SJSA1 (cell line): ENCODE measurements at regions not wholly inside any gene's neighbourhood (a gene's known extent, or its start where the extent isn't known, plus 50 kb on each side); places are given as distances from the start of the nearest gene placed in this dataset.

Source experiments
- DNase-seq, 2 experiments: peaks; one replicate each; pipeline ENCODE4 v3.0.0-alpha.2; 2015 to 2020; ENCODE audit warnings: low spot score in 2 of 2, low read depth in 1 of 2
- H3K27ac ChIP-seq: fragments of 250-450 bp; sonication (Bioruptor Pico); 2 replicates; pipeline ENCODE4 v1.5.1; 2020; ENCODE audit warnings: mild to moderate bottlenecking, moderate library complexity
- H3K27me3 ChIP-seq: fragments of 250-450 bp; sonication (Bioruptor Pico); replicated peaks from 2 replicates; pipeline ENCODE4 v1.5.1; 2020; ENCODE audit warnings: mild to moderate bottlenecking, moderate library complexity
- H3K36me3 ChIP-seq: fragments of 250-450 bp; sonication (Bioruptor Pico); 2 replicates; pipeline ENCODE4 v1.5.1; 2020; ENCODE audit warnings: mild to moderate bottlenecking
- H3K4me1 ChIP-seq: fragments of 250-450 bp; sonication (Bioruptor Pico); replicated peaks from 2 replicates; pipeline ENCODE4 v1.6.1; 2021; ENCODE audit warnings: mild to moderate bottlenecking
- H3K4me3 ChIP-seq: fragments of 250-450 bp; sonication (Bioruptor Pico); 2 replicates; pipeline ENCODE4 v1.5.1; 2020; ENCODE audit warnings: mild to moderate bottlenecking
- H3K9me3 ChIP-seq: fragments of 250-450 bp; sonication (Bioruptor Pico); replicated peaks from 2 replicates; pipeline ENCODE4 v1.5.1; 2020; ENCODE audit warnings: mild to moderate bottlenecking

DNA sequence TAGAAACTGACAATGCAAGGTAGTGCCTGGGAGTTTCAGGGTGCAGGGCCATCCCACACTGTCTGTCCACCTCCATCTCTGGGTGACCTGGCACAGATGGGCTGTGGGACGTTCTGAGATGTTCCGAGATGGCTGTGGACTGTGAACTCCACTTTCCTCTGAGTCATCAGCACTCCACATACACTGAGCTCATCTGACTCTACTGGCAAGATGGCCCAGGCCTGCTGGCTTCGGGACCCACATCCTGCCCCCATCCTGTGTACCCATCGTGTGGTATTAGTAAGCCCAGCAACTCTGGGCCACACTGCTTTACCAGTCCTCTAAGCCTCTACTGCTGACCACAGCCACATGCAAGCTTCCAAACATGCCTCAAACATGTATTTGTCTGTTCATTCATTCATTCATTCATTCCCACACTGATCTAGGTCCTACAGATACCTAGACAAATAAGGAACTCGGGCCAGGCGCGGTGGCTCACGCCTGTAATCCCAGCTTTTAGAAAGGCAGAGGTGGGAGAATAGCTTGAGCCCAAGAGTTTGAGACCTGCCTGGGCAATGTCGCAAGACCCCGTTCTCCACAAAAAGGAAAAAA lies 124.8 kb upstream of the CXCR4 start:
- Histone ChIP-seq H3K4me1 (peaks cover 30% of the 10 kb centered on the region), H3K9me3 (no peaks in the 10 kb centered on the region), H3K36me3 (no peaks in the 10 kb centered on the region), H3K27ac (no peak overlapping the region), H3K4me3 (no peak overlapping the region), H3K27me3 (no peaks in the 10 kb centered on the region)
- DNase-seq: no peak

DNA sequence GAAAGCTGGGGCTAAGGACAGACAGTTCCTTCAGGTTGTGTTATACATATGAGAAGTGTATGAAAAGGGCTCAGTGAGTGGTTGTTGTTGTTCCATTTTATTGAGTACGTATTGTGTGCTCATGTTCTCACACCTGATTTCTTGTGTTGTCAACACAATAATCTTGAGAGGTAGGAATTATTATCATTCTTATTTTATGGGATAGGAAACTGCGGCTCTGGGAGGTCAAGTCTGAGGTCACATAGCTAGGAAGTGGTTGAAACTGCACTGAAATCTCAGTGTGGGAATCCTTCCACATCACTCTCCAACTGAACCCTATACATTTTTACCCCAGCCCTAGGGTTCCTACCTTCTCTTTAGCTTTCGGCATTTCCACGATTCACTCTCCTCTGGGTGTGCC lies 124.2 kb upstream of the CXCR4 start:
- H3K36me3 ChIP-seq: no peaks in the 10 kb centered on the region
- peaks cover 30% of the 10 kb centered on the region for H3K4me1 ChIP-seq
- no peak overlapping the region for H3K4me3 ChIP-seq
- no peak for DNase-seq
- no peaks in the 10 kb centered on the region for H3K9me3 ChIP-seq
- no peaks in the 10 kb centered on the region for H3K27me3 ChIP-seq
- no peak overlapping the region for H3K27ac ChIP-seq

DNA sequence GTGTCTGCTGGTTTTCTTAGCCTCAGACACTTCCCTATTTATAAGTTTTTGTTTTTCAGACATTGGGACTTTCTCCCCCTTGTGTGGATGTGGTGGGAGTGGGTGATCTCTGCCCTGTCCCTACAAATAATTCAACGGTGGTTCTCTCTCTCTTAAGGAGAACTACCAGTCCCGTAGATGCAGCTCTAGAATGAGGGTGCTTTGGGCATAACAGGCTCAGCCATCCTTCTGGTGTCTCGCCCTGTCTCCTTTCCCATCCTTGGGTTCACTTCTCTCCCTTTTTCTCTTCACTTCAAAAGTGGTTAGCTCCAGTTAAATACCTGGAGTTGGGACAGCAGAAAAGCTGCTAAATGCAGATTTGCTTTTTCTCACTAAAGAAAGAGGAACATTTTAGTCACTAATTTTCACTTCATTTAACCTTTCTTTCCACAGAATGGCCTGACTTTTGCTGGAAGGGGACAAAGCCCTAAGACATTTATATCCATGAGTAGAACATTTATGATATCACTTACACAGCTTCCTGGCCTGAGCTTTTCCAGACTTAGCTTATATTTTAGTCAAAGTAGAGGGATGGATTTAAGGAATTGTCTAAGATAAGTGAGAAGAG lies 121.2 kb upstream of the CXCR4 start:
- no peaks in the 10 kb centered on the region for H3K9me3 ChIP-seq
- no peaks in the 10 kb centered on the region for H3K36me3 ChIP-seq
- H3K27ac ChIP-seq: peak overlapping the region; percentile 23; the same call in 1 of the 2 replicates
- H3K27me3 ChIP-seq: no peaks in the 10 kb centered on the region
- H3K4me3 ChIP-seq: no peak overlapping the region
- peaks cover 29% of the 10 kb centered on the region for H3K4me1 ChIP-seq
- no peak for DNase-seq

DNA sequence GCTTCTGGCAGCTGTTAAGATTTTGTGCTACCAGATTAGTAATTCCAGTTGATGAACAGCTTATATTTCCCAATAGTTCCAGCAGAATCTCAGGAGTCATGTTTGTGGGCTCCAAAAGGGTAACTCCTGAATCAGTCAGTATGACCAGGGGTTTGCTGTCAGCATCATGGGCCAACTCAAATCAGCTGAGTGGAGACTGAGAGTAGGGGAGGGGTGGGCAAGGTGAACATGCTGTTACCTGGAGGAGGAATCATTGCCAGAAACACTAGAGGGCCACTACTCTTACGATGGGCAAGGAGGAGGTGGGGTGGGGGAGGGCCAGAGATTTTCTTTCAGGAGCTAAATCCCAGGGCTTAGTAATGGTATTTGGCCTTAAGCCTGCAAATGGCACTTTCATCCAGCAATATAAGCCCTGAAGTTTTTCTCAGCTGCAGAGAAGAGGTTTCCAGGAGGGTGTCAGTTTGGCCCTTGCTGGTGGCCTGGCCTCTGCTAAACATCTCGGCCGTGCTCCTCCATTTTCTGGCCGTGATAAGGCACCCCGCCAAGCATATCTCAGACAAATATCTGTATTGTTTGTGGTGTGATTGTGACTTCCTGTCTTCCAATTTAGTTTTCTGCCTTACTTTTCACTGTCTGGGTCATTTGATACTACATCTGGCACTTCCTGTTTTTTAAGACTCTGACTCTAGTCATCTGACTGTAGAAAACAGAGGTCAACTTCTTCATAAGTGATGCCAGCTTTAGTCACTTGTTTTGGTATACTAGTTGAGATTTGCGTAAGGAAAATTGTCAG lies 120.5 kb upstream of the CXCR4 start:
- Histone ChIP-seq H3K9me3 (no peaks in the 10 kb centered on the region), H3K36me3 (no peaks in the 10 kb centered on the region), H3K27ac (peak overlapping the region; percentile 23; the same call in 1 of the 2 replicates), H3K27me3 (no peaks in the 10 kb centered on the region), H3K4me3 (no peak overlapping the region), H3K4me1 (peaks cover 29% of the 10 kb centered on the region)
- peak in 1 of 2 experiments; percentile 29 for DNase-seq

DNA sequence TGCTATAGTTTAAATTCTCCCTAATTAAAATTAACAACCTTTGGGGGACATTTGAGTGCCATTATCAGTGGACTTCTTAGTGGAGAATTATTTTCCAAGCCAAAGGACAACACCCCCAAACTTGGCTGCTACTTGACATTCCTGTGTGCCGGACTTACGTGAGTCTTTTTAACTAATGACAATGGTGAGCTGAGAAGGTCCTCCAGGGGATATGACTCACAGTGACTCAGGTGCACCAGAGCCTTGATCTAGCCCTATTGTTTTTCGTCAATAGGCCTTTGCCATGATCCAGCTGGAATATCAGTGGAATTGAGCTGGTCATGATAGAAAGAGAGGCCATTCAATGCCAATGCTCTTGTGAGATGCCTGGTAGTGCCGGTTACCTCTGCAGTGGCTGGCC lies 118.1 kb upstream of the CXCR4 start:
- DNase-seq: peak; percentile 47 to 63
- Histone ChIP-seq H3K4me1 (peaks cover 29% of the 10 kb centered on the region), H3K36me3 (no peaks in the 10 kb centered on the region), H3K4me3 (no peak overlapping the region), H3K27me3 (no peaks in the 10 kb centered on the region), H3K27ac (no peak overlapping the region), H3K9me3 (no peaks in the 10 kb centered on the region)

DNA sequence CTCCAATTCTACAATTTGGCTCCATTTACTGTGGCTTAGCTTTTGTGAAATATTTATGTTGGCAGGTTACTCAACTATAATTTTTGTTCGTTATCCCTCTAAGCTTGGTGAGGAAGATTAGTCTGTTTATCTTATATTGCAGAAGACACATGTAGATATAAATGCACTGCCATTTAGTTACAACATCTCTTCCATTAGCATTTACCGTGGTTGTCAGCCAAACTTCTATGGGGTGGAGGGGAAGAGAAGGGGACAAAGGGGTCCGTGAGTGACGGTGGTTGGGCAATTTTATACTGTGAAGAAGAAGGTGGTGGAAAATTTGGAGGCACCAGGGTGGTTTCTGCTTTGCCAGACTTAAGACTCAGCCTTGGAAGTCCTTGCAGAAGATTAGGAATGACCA lies 117.6 kb upstream of the CXCR4 start:
- no peaks in the 10 kb centered on the region for H3K36me3 ChIP-seq
- no peak for DNase-seq
- no peaks in the 10 kb centered on the region for H3K9me3 ChIP-seq
- no peak overlapping the region for H3K27ac ChIP-seq
- no peak overlapping the region for H3K4me3 ChIP-seq
- peaks cover 29% of the 10 kb centered on the region for H3K4me1 ChIP-seq
- no peaks in the 10 kb centered on the region for H3K27me3 ChIP-seq

DNA sequence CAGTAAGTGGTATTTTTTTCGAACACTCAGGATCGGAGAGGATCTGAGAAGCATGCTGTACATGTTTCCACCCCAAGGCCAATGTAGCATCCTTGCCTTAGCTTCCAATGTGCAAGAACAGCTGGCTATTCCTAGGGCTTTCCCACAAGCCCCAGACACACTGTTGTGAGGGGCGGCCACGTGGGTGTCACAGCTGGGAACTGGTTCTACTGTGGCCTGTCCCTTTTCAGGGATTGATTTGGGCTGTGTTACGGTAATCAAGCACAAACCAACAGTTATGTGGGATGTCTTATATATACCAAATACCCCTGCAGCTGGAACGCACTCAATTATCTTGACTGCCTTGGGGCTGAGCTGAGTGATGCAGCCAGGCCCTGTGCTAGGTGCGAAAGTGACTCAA lies 116.3 kb upstream of the CXCR4 start:
- DNase-seq: no peak
- Histone ChIP-seq H3K9me3 (no peaks in the 10 kb centered on the region), H3K27ac (no peak overlapping the region), H3K36me3 (no peaks in the 10 kb centered on the region), H3K27me3 (no peaks in the 10 kb centered on the region), H3K4me1 (peaks cover 23% of the 10 kb centered on the region), H3K4me3 (no peak overlapping the region)

DNA sequence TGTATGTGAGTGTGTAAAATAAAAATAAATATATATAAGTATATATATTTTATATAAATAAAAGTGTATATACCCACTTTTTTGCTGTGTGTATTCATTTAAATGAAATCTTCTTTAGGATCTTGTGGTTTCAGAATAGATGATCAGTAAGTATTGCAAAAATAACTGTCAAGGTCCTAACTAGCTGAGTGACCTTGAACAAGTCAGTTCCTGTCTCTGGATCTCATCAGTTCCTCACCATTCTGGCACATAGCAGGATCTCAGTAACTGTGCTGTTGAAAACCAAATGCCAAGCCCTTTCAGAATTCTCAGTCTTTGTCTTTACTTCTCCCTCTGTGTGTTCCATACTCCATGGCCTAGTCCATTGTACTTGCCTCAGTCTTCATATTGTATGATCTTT lies 115.3 kb upstream of the CXCR4 start:
- Histone ChIP-seq H3K36me3 (no peaks in the 10 kb centered on the region), H3K27me3 (no peaks in the 10 kb centered on the region), H3K27ac (no peak overlapping the region), H3K4me3 (no peak overlapping the region), H3K9me3 (no peaks in the 10 kb centered on the region), H3K4me1 (peaks cover 14% of the 10 kb centered on the region)
- no peak for DNase-seq

DNA sequence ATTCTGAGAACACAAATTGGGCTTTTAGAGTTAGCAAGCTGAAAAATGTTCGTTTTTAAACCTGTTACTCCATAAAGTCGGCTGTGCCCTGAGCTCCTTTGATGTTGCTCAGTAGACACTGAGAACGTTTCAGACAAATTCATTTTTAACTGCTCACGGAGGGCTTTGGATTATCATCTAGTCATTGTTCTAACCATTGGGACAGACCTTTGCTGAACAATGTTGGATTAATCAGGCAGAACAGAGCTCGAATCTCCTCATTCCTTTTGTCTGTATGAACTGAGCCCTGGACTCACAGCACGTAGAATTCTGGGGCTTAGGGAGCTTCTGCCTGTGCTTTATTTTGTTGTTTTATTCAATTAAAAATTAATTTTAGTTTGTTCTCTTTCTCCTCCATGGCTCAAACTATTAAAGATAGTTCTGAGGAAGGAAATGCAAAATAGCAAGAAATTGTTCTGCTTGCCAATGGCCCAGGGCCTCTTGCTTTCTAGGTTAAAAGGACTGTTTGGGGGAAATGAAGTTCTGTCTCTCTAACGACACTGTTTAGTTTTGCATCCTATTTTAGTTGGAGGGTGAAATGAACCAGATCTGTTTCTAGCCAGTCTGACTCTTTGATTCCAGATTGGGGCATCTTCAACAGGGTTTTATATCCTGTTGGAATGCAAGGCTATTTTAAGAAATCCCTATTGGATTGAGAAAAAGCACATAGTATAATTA lies 114.7 kb upstream of the CXCR4 start:
- H3K27me3 ChIP-seq: no peaks in the 10 kb centered on the region
- peaks cover 10% of the 10 kb centered on the region for H3K4me1 ChIP-seq
- no peak for DNase-seq
- no peak overlapping the region for H3K27ac ChIP-seq
- H3K4me3 ChIP-seq: no peak overlapping the region
- no peaks in the 10 kb centered on the region for H3K9me3 ChIP-seq
- H3K36me3 ChIP-seq: no peaks in the 10 kb centered on the region

DNA sequence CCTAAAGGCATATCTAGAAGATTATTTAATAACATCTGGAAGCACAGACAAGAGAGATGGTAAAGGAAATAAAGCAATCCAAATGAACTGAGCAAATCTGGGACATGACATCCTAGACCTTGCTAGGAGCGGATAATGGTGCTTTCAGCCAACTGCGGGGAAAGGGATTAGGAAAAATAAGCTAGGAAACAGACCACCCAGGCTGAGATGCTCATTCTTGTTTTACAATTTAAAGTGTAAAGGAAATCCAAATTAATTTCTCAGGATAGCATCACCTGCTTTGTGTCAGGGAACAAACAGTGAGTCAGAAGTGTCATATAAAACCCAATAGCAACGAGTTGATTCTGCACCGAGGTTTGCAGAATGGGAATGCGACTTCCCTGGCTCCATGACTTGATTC lies 112.5 kb upstream of the CXCR4 start:
- no peaks in the 10 kb centered on the region for H3K27me3 ChIP-seq
- no peak overlapping the region for H3K27ac ChIP-seq

DNA sequence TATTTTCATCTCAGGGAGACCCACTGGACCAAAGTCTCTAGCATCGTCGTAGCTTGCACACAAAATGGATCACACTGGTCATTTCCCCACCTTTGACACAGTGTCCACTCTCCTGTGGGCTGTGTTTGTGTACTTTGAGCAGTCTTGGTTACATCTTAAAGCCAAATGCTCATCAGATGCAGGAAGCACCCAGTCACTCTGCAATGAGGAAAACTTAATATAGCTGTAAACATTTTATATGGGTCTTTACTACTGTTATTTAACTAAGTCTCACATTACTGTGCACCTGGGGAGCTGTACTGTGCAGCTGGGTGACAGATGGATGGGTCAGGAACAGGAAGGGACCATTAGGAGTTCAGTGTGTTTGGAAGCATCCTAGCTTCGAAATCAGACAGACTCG lies 109.0 kb upstream of the CXCR4 start:
- no peak for DNase-seq
- H3K4me3 ChIP-seq: no peak overlapping the region
- H3K36me3 ChIP-seq: no peaks in the 10 kb centered on the region
- H3K9me3 ChIP-seq: no peaks in the 10 kb centered on the region
- no peak overlapping the region for H3K27ac ChIP-seq
- H3K4me1 ChIP-seq: no peaks in the 10 kb centered on the region
- no peaks in the 10 kb centered on the region for H3K27me3 ChIP-seq

More for the DNA sequence above, 112.5 kb upstream of the CXCR4 start:
- H3K4me1 ChIP-seq: no peaks in the 10 kb centered on the region; the same call in 1 of the 2 replicates
- no peak overlapping the region for H3K4me3 ChIP-seq
- no peak for DNase-seq
- H3K36me3 ChIP-seq: no peaks in the 10 kb centered on the region
- no peaks in the 10 kb centered on the region for H3K9me3 ChIP-seq

DNA sequence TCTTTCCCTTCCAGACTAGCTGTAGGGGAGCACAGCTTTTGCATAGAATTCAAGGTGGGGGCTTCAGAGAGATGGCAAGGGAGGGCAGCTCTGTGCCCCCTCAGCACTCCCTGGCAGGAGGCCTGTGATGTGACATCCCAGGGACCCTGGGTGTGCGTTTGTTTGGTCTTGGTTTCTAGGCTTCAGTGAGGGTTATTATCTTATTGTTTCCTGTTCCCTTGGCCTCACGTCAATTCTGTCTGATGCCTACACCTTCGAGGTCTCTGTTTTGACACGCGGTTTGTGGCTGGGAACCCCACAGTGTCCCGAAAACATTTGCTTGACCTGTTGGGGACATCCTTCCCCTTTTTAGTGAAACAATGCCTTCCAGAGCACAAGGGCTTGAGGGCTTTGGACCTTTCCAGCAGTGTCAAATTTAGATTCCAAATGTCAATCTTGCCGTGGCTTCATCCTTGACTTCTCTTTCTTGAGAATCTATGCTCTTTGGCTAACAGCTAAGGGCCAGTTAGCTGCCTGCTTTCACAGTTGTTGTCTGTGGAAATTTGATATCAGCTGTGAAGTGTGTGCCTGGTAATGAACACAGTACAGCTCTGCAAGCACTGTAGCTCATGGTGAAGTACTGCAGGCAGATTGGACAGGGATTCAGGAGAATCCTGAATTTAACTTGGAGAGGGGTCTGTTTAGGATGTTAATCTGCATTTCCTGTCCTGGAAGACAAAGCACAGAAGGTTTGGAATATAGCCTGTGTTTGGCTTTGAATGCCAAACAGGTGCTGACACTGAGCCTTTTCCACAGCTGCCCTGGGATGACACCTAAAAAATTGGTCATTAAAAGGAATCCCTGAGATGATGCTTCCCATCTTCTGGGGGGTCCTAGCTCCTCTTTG lies 108.2 kb upstream of the CXCR4 start:
- Histone ChIP-seq H3K36me3 (no peaks in the 10 kb centered on the region), H3K27ac (no peak overlapping the region), H3K4me1 (no peaks in the 10 kb centered on the region), H3K27me3 (no peaks in the 10 kb centered on the region), H3K4me3 (no peak overlapping the region), H3K9me3 (no peaks in the 10 kb centered on the region)
- DNase-seq: no peak

DNA sequence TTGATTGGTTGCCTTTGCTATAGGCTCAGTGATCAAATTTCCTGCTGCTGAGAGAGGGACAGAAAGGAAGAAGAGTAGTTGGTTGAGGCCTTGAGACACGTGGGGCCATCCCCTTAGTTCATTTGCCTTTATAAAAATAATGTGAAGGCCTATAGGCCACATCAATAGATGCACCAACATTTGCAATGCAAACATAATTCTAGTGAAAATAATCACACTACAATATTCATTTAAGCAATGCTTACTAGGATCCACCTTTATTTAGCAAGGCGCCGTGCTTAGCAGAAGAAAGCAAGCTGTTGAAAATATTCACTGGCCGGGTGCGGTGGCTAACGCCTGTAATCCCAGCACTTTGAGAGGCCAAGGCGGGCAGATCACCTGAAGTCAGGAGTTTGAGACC lies 105.3 kb upstream of the CXCR4 start:
- no peaks in the 10 kb centered on the region for H3K27me3 ChIP-seq
- DNase-seq: no peak
- no peak overlapping the region for H3K27ac ChIP-seq
- no peaks in the 10 kb centered on the region for H3K9me3 ChIP-seq
- no peaks in the 10 kb centered on the region for H3K36me3 ChIP-seq
- H3K4me3 ChIP-seq: no peak overlapping the region
- peaks cover 14% of the 10 kb centered on the region for H3K4me1 ChIP-seq
